Kidney (tissue), 13 donors: ENCODE measurements at regions not wholly inside any gene's neighbourhood (a gene's known extent, or its start where the extent isn't known, plus 50 kb on each side); places are given as distances from the start of the nearest gene placed in this dataset.

Experiments used
- DNase-seq, 5 donors: peaks; one replicate each; pipeline ENCODE4 v3.0.0-alpha.2; 2013 to 2020
- FAIRE-seq: peaks from 2 replicates; lab custom pipeline; 2012; peaks lifted over from hg19 to GRCh38; lab: Jason Lieb, UNC
- H3K27ac ChIP-seq, 2 donors: one replicate each; pipeline ENCODE4 v1.7.0; 2013; ENCODE audit warnings: low read depth in 2 of 2, low read length in 2 of 2, inconsistent platforms in 1 of 2
- H3K27me3 ChIP-seq: one replicate; pipeline ENCODE4 v1.7.1; 2013; ENCODE audit warnings: low read length, inconsistent platforms; ENCODE audit not compliant: control insufficient read depth, insufficient read depth
- H3K36me3 ChIP-seq, 3 donors: one replicate each; pipeline versions ENCODE4 v1.7.0 to v1.7.1; 2013; ENCODE audit warnings: low read length in 3 of 3, control low read depth in 1 of 3, inconsistent platforms in 1 of 3; ENCODE audit not compliant: insufficient read depth in 3 of 3, control insufficient read depth in 2 of 3
- H3K4me1 ChIP-seq, 3 donors: one replicate each; pipeline versions ENCODE4 v1.7.0 to v1.7.1; 2013; ENCODE audit warnings: low read length in 3 of 3, inconsistent platforms in 1 of 3, low read depth in 1 of 3; ENCODE audit not compliant: control insufficient read depth in 2 of 3, insufficient read depth in 2 of 3
- H3K4me3 ChIP-seq, 3 donors: one replicate each; pipeline versions ENCODE4 v1.7.0 to v1.8.1; 2013; ENCODE audit warnings: low read length in 3 of 3, control low read depth in 1 of 3, inconsistent platforms in 1 of 3
- H3K9ac ChIP-seq, 3 donors: one replicate each; pipeline versions ENCODE4 v1.7.0 to v1.7.1; 2013; ENCODE audit warnings: low read length in 3 of 3, control low read depth in 1 of 3, inconsistent platforms in 1 of 3
- H3K9me3 ChIP-seq, 3 donors: one replicate each; pipeline versions ENCODE4 v1.7.0 to v1.7.1; 2013; ENCODE audit warnings: low read length in 3 of 3, control low read depth in 1 of 3, inconsistent platforms in 1 of 3; ENCODE audit not compliant: control insufficient read depth in 2 of 3, insufficient read depth in 1 of 3
- CTCF ChIP-seq: IDR thresholded peaks from 3 replicates; pipeline ENCODE4 v1.5.1; 2012; ENCODE audit warnings: mild to moderate bottlenecking, moderate library complexity, borderline replicate concordance; ENCODE audit not compliant: insufficient read depth; ENCODE audit errors: extremely low read depth
- intact Hi-C: fragments of 100-400 bp; cut with DNase I; formaldehyde crosslinking; loops from one replicate; pipeline ENCODE4 v1.11.1; 2022
- donor health status: control.
- donor health status: control.
- donor health status: control.
- donor health status: control.
- donor health status: control.
- donor health status: DM: yes; HTN: yes; CAD: no.
- donor health status: Normal renal cell carcinoma (clear cell type).

- no peaks in the 10 kb centered on the region for H3K9me3 ChIP-seq
- peak in 3 of 5 donors; percentile 21 to 93 (median 63) for DNase-seq
- H3K4me1 ChIP-seq, result peaks cover 0 to 4% (median 0%) of the 10 kb centered on the region in 3 donors
- H3K27me3 ChIP-seq, result no peaks in the 10 kb centered on the region
- H3K27ac ChIP-seq, result no peak overlapping the region
- TF ChIP-seq CTCF, result no peak
- H3K36me3 ChIP-seq, result no peaks in the 10 kb centered on the region
- no peak overlapping the region for H3K9ac ChIP-seq
- no peak for FAIRE-seq
- H3K4me3 ChIP-seq, result no peak overlapping the region
- intact Hi-C loops, result no loop called here
These were observed 285.4 kb upstream of the CHD6 start for GRCh38 chr20:41903586-41903985.

GRCh38 chr20:41902346-41902745, 284.2 kb upstream of the CHD6 start:
- Histone ChIP-seq H3K27ac (no peak overlapping the region), H3K36me3 (no peaks in the 10 kb centered on the region), H3K27me3 (no peaks in the 10 kb centered on the region), H3K9ac (no peak overlapping the region), H3K4me1 (peaks cover 0 to 4% (median 0%) of the 10 kb centered on the region in 3 donors), H3K4me3 (no peak overlapping the region), H3K9me3 (no peaks in the 10 kb centered on the region)
- FAIRE-seq (no peak), DNase-seq (no peak)
- TF ChIP-seq CTCF, result no peak
- intact Hi-C loops, result no loop called here

- Histone ChIP-seq H3K9me3 (no peaks in the 10 kb centered on the region), H3K27ac (no peak overlapping the region), H3K4me1 (peaks cover 0 to 4% (median 0%) of the 10 kb centered on the region in 3 donors), H3K9ac (no peak overlapping the region), H3K27me3 (no peaks in the 10 kb centered on the region), H3K36me3 (no peaks in the 10 kb centered on the region), H3K4me3 (no peak overlapping the region)
- intact Hi-C loops, result no loop called here
- no peak for TF ChIP-seq CTCF
- FAIRE-seq (no peak), DNase-seq (no peak)
These were observed 282.1 kb upstream of the CHD6 start for GRCh38 chr20:41900201-41900691.

GRCh38 chr20:41897708-41898107, 279.5 kb upstream of the CHD6 start:
- intact Hi-C loops, result no loop called here
- FAIRE-seq (no peak), DNase-seq (no peak)
- H3K9me3 ChIP-seq, result no peaks in the 10 kb centered on the region
- no peaks in the 10 kb centered on the region for H3K4me1 ChIP-seq
- no peaks in the 10 kb centered on the region for H3K36me3 ChIP-seq
- H3K9ac ChIP-seq, result no peak overlapping the region
- no peaks in the 10 kb centered on the region for H3K27me3 ChIP-seq
- H3K27ac ChIP-seq, result no peak overlapping the region
- TF ChIP-seq CTCF, result no peak
- no peak overlapping the region for H3K4me3 ChIP-seq
